ENCODE measurements at regions not wholly inside any gene's neighbourhood (a gene's known extent, or its start where the extent isn't known, plus 50 kb on each side); places are given as distances from the start of the nearest gene placed in this dataset.

GRCh38 chr6:71420095-71420692, 131.6 kb downstream of the OGFRL1 start:
- TF ChIP-seq CTCF (IDR thresholded peaks at IDR 0.05) (peak; percentile 26 to 43 (median 30)), POLR2A (IDR thresholded peaks at IDR 0.05) (no peak)
